ENCODE measurements at regions not wholly inside any gene's neighbourhood (a gene's known extent, or its start where the extent isn't known, plus 50 kb on each side); places are given as distances from the start of the nearest gene placed in this dataset.

GRCh38 chr18:7415081-7415894 lies 151.8 kb upstream of the PTPRM start:
- DNase-seq (ENCODE audit: low spot score) = no peak

- DNase-seq (ENCODE audit: low spot score) = no peak
These were observed 149.4 kb upstream of the PTPRM start for GRCh38 chr18:7417727-7418126.

- DNase-seq (ENCODE audit: low spot score) = no peak
These were observed 137.3 kb upstream of the PTPRM start for GRCh38 chr18:7429831-7430230.

- no peak for DNase-seq (ENCODE audit: low spot score)
These were observed 130.9 kb upstream of the PTPRM start for GRCh38 chr18:7436166-7436565.

GRCh38 chr18:7437870-7438269 lies 129.2 kb upstream of the PTPRM start:
- no peak for DNase-seq (ENCODE audit: low spot score)

- DNase-seq (ENCODE audit: low spot score) = no peak
These were observed 128.5 kb upstream of the PTPRM start for GRCh38 chr18:7438646-7439045.

- no peak for DNase-seq (ENCODE audit: low spot score)
These were observed 119.6 kb upstream of the PTPRM start for GRCh38 chr18:7447318-7448028.

- DNase-seq (ENCODE audit: low spot score) = no peak
These were observed 114.8 kb upstream of the PTPRM start for GRCh38 chr18:7452331-7452730.

- DNase-seq (ENCODE audit: low spot score) = no peak
These were observed 112.7 kb upstream of the PTPRM start for GRCh38 chr18:7454429-7454828.

- DNase-seq (ENCODE audit: low spot score) = no peak
These were observed 110.7 kb upstream of the PTPRM start for GRCh38 chr18:7456376-7456775.

- no peak for DNase-seq (ENCODE audit: low spot score)
These were observed 109.9 kb upstream of the PTPRM start for GRCh38 chr18:7457262-7457661.

GRCh38 chr18:7458884-7459283 lies 108.2 kb upstream of the PTPRM start:
- DNase-seq (ENCODE audit: low spot score) = no peak

- DNase-seq (ENCODE audit: low spot score) = no peak
These were observed 107.0 kb upstream of the PTPRM start for GRCh38 chr18:7459851-7460770.

GRCh38 chr18:7464245-7464966 lies 102.7 kb upstream of the PTPRM start:
- DNase-seq (ENCODE audit: low spot score) = no peak

- no peak for DNase-seq (ENCODE audit: low spot score)
These were observed 100.9 kb upstream of the PTPRM start for GRCh38 chr18:7466190-7466589.

- no peak for DNase-seq (ENCODE audit: low spot score)
These were observed 99.2 kb upstream of the PTPRM start for GRCh38 chr18:7467708-7468466.

- DNase-seq (ENCODE audit: low spot score) = no peak
These were observed 97.0 kb upstream of the PTPRM start for GRCh38 chr18:7470101-7470500.

GRCh38 chr18:7470503-7470902 lies 96.6 kb upstream of the PTPRM start:
- no peak for DNase-seq (ENCODE audit: low spot score)

GRCh38 chr18:7476386-7476785 lies 90.7 kb upstream of the PTPRM start:
- no peak for DNase-seq (ENCODE audit: low spot score)

GRCh38 chr18:7479756-7480155 lies 87.4 kb upstream of the PTPRM start:
- DNase-seq (ENCODE audit: low spot score) = no peak

- no peak for DNase-seq (ENCODE audit: low spot score)
These were observed 86.2 kb upstream of the PTPRM start for GRCh38 chr18:7480879-7481278.

All from ureter (tissue), 1 donor.